SU-DHL-6 (cell line): ENCODE measurements at regions not wholly inside any gene's neighbourhood (a gene's known extent, or its start where the extent isn't known, plus 50 kb on each side); places are given as distances from the start of the nearest gene placed in this dataset.

Experiments used
- H2AFZ ChIP-seq: fragments of 200-600 bp; sonication (generic); 2 replicates; pipeline ENCODE4 v1.6.1; 2014; ENCODE audit warnings: low read depth, mild to moderate bottlenecking, moderate library complexity, mixed read lengths, antibody characterized with exemption, low read length; ENCODE audit not compliant: severe bottlenecking
- H3F3A ChIP-seq: fragments of 200-600 bp; shearing (Covaris generic); 2 replicates; pipeline ENCODE4 v1.6.0; 2016; ENCODE audit warnings: antibody characterized with exemption, mild to moderate bottlenecking; ENCODE audit not compliant: insufficient read depth
- H3K27ac ChIP-seq: fragments of 200-600 bp; sonication (generic); 2 replicates; pipeline ENCODE4 v1.5.1; 2016; ENCODE audit warnings: low read depth, mild to moderate bottlenecking, low read length, moderate library complexity, mixed read lengths
- H3K27me3 ChIP-seq: fragments of 200-600 bp; sonication (generic), shearing (Covaris generic); 2 replicates; pipeline ENCODE4 v1.6.0; 2014; ENCODE audit warnings: mild to moderate bottlenecking, low read length
- H3K36me3 ChIP-seq: fragments of 200-600 bp; sonication (generic); 2 replicates; pipeline ENCODE4 v1.6.1; 2014; ENCODE audit warnings: mild to moderate bottlenecking, low read length, mixed read lengths
- H3K4me2 ChIP-seq: fragments of 300-600, 200-600 bp; shearing (Covaris generic), sonication (generic); 2 replicates; pipeline ENCODE4 v1.6.0; 2014; ENCODE audit warnings: low read length, low read depth, mild to moderate bottlenecking; ENCODE audit not compliant: poor library complexity, severe bottlenecking
- H3K4me3 ChIP-seq: fragments of 200-600 bp; sonication (generic); 2 replicates; pipeline ENCODE4 v1.5.1; 2014; ENCODE audit warnings: antibody characterized with exemption, low read length, mild to moderate bottlenecking, mixed read lengths; ENCODE audit not compliant: insufficient read depth, poor library complexity, severe bottlenecking
- H3K79me2 ChIP-seq: fragments of 200-600 bp; sonication (generic); 2 replicates; pipeline ENCODE4 v1.6.1; 2014; ENCODE audit warnings: mild to moderate bottlenecking, low read length, moderate library complexity; ENCODE audit not compliant: insufficient read depth
- H3K9ac ChIP-seq: fragments of 200-600 bp; sonication (generic); 2 replicates; pipeline ENCODE4 v1.7.0; 2014; ENCODE audit warnings: mild to moderate bottlenecking, low read length
- H3K9me2 ChIP-seq: fragments of 200-600 bp; sonication (generic); replicated peaks from 2 replicates; pipeline ENCODE4 v1.6.1; 2014; ENCODE audit warnings: low read length; ENCODE audit not compliant: insufficient read depth
- H3K9me3 ChIP-seq: fragments of 200-600 bp; sonication (generic); 2 replicates; pipeline ENCODE4 v1.6.1; 2014; ENCODE audit warnings: low read length, mixed read lengths; ENCODE audit not compliant: insufficient read depth
- H4K20me1 ChIP-seq: fragments of 200-600 bp; sonication (generic); 2 replicates; pipeline ENCODE4 v1.6.1; 2014; ENCODE audit warnings: low read depth, mild to moderate bottlenecking, antibody characterized with exemption, low read length, moderate library complexity, mixed read lengths
- EZH2phosphoT487 ChIP-seq: fragments of 200-600 bp; sonication (generic), shearing (Covaris generic); conservative IDR thresholded peaks from 2 replicates; pipeline ENCODE4 v1.6.1; 2018; ENCODE audit warnings: mild to moderate bottlenecking, antibody characterized with exemption, low read length, moderate library complexity, mixed read lengths
- TF ChIP-seq, protein P1 (sequence below): fragments of 200-600 bp; sonication (generic); IDR thresholded peaks from one replicate; pipeline ENCODE4 v1.5.1; 2017; ENCODE audit warnings: antibody characterized with exemption, mild to moderate bottlenecking, low read length, moderate library complexity; ENCODE audit not compliant: insufficient read depth, poor library complexity, severe bottlenecking

DNA sequence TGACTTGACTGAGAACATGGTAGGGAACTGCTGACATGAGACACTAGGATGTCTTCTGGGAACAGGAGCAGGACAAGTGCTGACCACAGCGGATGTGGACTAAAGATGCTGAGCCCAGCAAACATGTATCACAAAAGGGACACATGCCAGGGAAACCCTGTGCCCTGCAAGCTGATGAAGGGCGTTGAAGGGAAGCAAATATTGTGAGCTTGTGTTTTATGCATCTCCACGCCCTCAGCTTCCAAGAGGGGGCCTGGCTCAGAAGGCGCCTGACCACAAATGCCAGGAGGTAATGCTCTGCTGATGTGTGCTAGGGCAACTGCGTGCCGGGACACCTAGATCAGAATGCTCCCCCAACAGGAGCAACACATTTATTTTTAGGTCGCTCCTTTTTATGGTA lies 207.3 kb downstream of the CXCL12 start:
- no peak for TF ChIP-seq EZH2phosphoT487
- H3K9ac ChIP-seq, result no peak overlapping the region
- no peaks in the 10 kb centered on the region for H3K79me2 ChIP-seq
- H4K20me1 ChIP-seq, result no peaks in the 10 kb centered on the region
- H3K27ac ChIP-seq, result no peak overlapping the region
- H3K9me2 ChIP-seq, result no peaks in the 10 kb centered on the region
- no peak overlapping the region for H3K4me2 ChIP-seq
- no peaks in the 10 kb centered on the region for H3K9me3 ChIP-seq
- no peaks in the 10 kb centered on the region for H3F3A ChIP-seq
- H3K27me3 ChIP-seq, result no peaks in the 10 kb centered on the region
- no peaks in the 10 kb centered on the region for H3K36me3 ChIP-seq
- no peak overlapping the region for H2AFZ ChIP-seq
- no peak overlapping the region for H3K4me3 ChIP-seq

DNA sequence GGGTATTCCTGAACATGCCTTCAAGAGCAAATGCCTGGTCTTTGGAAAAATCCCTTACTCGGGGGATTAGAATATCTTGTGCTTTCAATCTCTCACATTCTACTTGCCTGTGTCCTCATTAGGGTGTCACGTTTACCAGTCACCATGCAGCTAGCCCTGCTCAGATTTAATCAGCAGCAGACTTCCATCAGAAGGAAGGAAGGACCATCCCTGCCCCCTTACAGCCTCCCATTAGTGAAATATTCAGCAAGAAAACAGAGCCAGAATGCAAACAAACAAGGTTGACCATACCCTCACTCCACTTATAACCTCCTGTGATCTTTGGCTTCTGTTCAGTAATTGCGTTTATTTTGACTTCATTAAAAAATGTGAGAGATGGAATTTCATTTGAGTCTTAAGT lies 208.6 kb downstream of the CXCL12 start:
- Histone ChIP-seq H3K27ac (no peak overlapping the region), H3K9me3 (no peaks in the 10 kb centered on the region), H3K9me2 (no peaks in the 10 kb centered on the region), H3K36me3 (no peaks in the 10 kb centered on the region), H2AFZ (no peak overlapping the region), H3K79me2 (no peaks in the 10 kb centered on the region), H3F3A (no peaks in the 10 kb centered on the region), H3K27me3 (no peaks in the 10 kb centered on the region), H3K9ac (no peak overlapping the region), H3K4me2 (no peak overlapping the region), H3K4me3 (no peak overlapping the region), H4K20me1 (no peaks in the 10 kb centered on the region)
- TF ChIP-seq, protein P1, sequence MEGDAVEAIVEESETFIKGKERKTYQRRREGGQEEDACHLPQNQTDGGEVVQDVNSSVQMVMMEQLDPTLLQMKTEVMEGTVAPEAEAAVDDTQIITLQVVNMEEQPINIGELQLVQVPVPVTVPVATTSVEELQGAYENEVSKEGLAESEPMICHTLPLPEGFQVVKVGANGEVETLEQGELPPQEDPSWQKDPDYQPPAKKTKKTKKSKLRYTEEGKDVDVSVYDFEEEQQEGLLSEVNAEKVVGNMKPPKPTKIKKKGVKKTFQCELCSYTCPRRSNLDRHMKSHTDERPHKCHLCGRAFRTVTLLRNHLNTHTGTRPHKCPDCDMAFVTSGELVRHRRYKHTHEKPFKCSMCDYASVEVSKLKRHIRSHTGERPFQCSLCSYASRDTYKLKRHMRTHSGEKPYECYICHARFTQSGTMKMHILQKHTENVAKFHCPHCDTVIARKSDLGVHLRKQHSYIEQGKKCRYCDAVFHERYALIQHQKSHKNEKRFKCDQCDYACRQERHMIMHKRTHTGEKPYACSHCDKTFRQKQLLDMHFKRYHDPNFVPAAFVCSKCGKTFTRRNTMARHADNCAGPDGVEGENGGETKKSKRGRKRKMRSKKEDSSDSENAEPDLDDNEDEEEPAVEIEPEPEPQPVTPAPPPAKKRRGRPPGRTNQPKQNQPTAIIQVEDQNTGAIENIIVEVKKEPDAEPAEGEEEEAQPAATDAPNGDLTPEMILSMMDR, result no peak

DNA sequence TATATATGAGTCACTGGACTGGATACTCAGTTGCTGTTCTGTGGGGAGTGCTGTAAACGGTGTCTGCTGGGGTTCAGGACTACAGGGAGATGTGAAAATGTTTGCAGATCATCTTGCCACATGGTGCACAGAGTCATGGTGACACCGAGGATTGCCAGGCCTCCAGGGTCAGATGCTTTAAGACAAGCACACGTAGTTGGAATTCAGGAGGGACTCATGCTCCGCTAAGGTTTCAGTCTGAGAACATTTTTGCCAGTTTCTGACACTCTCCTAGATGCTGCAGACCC lies 211.3 kb downstream of the CXCL12 start:
- Histone ChIP-seq H3K9ac (no peak overlapping the region), H3K27ac (no peak overlapping the region), H3K36me3 (no peaks in the 10 kb centered on the region), H3K9me2 (no peaks in the 10 kb centered on the region), H3K27me3 (no peaks in the 10 kb centered on the region), H2AFZ (no peak overlapping the region), H3F3A (no peaks in the 10 kb centered on the region), H3K4me3 (no peak overlapping the region), H3K4me2 (no peak overlapping the region), H4K20me1 (no peaks in the 10 kb centered on the region), H3K79me2 (no peaks in the 10 kb centered on the region), H3K9me3 (no peaks in the 10 kb centered on the region)
- TF ChIP-seq, protein P1, result no peak
- no peak for TF ChIP-seq EZH2phosphoT487

GRCh38 chr10:44172883-44173607 lies 211.9 kb downstream of the CXCL12 start:
- Histone ChIP-seq H3K36me3 (no peaks in the 10 kb centered on the region), H3K4me3 (no peak overlapping the region), H3K27me3 (no peaks in the 10 kb centered on the region), H3F3A (no peaks in the 10 kb centered on the region), H3K9ac (no peak overlapping the region), H2AFZ (no peak overlapping the region), H3K27ac (no peak overlapping the region), H3K79me2 (no peaks in the 10 kb centered on the region), H4K20me1 (no peaks in the 10 kb centered on the region), H3K9me2 (no peaks in the 10 kb centered on the region), H3K9me3 (no peaks in the 10 kb centered on the region), H3K4me2 (no peak overlapping the region)
- no peak for TF ChIP-seq EZH2phosphoT487
- TF ChIP-seq, protein P1, result no peak
